IMR-90 (cell line): ENCODE measurements at regions not wholly inside any gene's neighbourhood (a gene's known extent, or its start where the extent isn't known, plus 50 kb on each side); places are given as distances from the start of the nearest gene placed in this dataset.
A peak's percentile ranks its signal among the peaks of the same experiment; 100 is the strongest.

Source experiments
- ATAC-seq: fragments of 200-7000 bp; cut with Tn5 transposase; 2 replicates; pipeline ENCODE4 v1.9.1; 2020; ENCODE audit warnings: low read depth, mild to moderate bottlenecking, moderate library complexity
- BruUV-seq: library from RNA; stranded (reverse); fragments of 400-500 nt; replicated peaks from 2 replicates; lab custom pipeline; 2021; lab: Mats Ljungman, UMichigan
- CTCF ChIA-PET: fragments of 300-600 bp; formaldehyde crosslinking; extraction: SDS; loops from one replicate; lab custom pipeline; 2021; ENCODE audit warnings: antibody characterized with exemption; lab: Yijun Ruan, JAX
- POLR2A ChIA-PET: fragments of 300-600 bp; sonication (Branson Sonifier 250); formaldehyde crosslinking; loops from one replicate; lab custom pipeline; 2022; ENCODE audit warnings: antibody characterized with exemption; ENCODE audit not compliant: unreplicated experiment; lab: Charles Lee
- DNase-seq: peaks from one replicate; pipeline ENCODE4 v3.0.0; 2013
- H2AFZ ChIP-seq: replicated peaks from 2 replicates; pipeline ENCODE3; 2013; ENCODE audit warnings: low read length, mild to moderate bottlenecking; ENCODE audit not compliant: poor library complexity
- H2AK5ac ChIP-seq: 2 replicates; pipeline ENCODE4 v1.6.1; 2013; ENCODE audit warnings: low read depth, low read length, inconsistent platforms
- H2AK9ac ChIP-seq: replicated peaks from 2 replicates; pipeline ENCODE3; 2013; ENCODE audit warnings: mild to moderate bottlenecking, low read depth, low read length, moderate library complexity; ENCODE audit not compliant: poor library complexity
- H2BK120ac ChIP-seq: 2 replicates; pipeline ENCODE4 v1.6.1; 2013; ENCODE audit warnings: low read depth, low read length, inconsistent platforms
- H2BK15ac ChIP-seq: 3 replicates; pipeline ENCODE4 v1.6.1; 2013; ENCODE audit warnings: low read depth, low read length, inconsistent platforms
- H2BK20ac ChIP-seq: 2 replicates; pipeline ENCODE4 v1.6.1; 2013; ENCODE audit warnings: low read depth, mild to moderate bottlenecking, inconsistent platforms, low read length, moderate library complexity
- H2BK5ac ChIP-seq: 2 replicates; pipeline ENCODE4 v1.6.1; 2013; ENCODE audit warnings: mild to moderate bottlenecking, low read depth, low read length, inconsistent platforms; ENCODE audit not compliant: poor library complexity, severe bottlenecking
- H3K14ac ChIP-seq: replicated peaks from 2 replicates; pipeline ENCODE4 v1.6.1; 2013; ENCODE audit warnings: low read depth, low read length, inconsistent platforms
- H3K18ac ChIP-seq: 2 replicates; pipeline ENCODE4 v1.6.1; 2013; ENCODE audit warnings: low read depth, low read length, control low read depth
- H3K23ac ChIP-seq: 2 replicates; pipeline ENCODE4 v1.6.1; 2013; ENCODE audit warnings: low read depth, low read length, inconsistent platforms
- H3K27ac ChIP-seq: 2 replicates; pipeline ENCODE4 v1.5.1; 2013; ENCODE audit warnings: mild to moderate bottlenecking, control low read depth, low read length; ENCODE audit not compliant: insufficient read depth
- H3K27me3 ChIP-seq: 2 replicates; pipeline ENCODE4 v1.6.1; 2013; ENCODE audit warnings: low read length; ENCODE audit not compliant: control insufficient read depth, insufficient read depth
- H3K36me3 ChIP-seq: 2 replicates; pipeline ENCODE4 v1.6.1; 2013; ENCODE audit warnings: low read length, mixed read lengths; ENCODE audit not compliant: control insufficient read depth, insufficient read depth
- H3K4ac ChIP-seq: 2 replicates; pipeline ENCODE4 v1.6.1; 2013; ENCODE audit warnings: low read depth, low read length, inconsistent platforms
- H3K4me1 ChIP-seq: 2 replicates; pipeline ENCODE4 v1.6.1; 2013; ENCODE audit warnings: low read length, mixed read lengths; ENCODE audit not compliant: control insufficient read depth, insufficient read depth
- H3K4me2 ChIP-seq: 2 replicates; pipeline ENCODE4 v1.6.1; 2013; ENCODE audit warnings: low read depth, mild to moderate bottlenecking, control low read depth, low read length, moderate library complexity
- H3K4me3 ChIP-seq: 2 replicates; pipeline ENCODE4 v1.5.1; 2013; ENCODE audit warnings: low read depth, mild to moderate bottlenecking, control low read depth, low read length, moderate library complexity; ENCODE audit not compliant: insufficient read depth
- H3K56ac ChIP-seq: 2 replicates; pipeline ENCODE4 v1.6.1; 2013; ENCODE audit warnings: low read length, inconsistent platforms; ENCODE audit not compliant: insufficient read depth; ENCODE audit errors: extremely low read depth
- H3K79me1 ChIP-seq, 2 experiments: 2 replicates each; pipeline ENCODE4 v1.6.1; 2013; ENCODE audit warnings: low read length in 2 of 2, inconsistent platforms in 1 of 2, low read depth in 1 of 2
- H3K9ac ChIP-seq: 2 replicates; pipeline ENCODE4 v1.6.1; 2013; ENCODE audit warnings: low read depth, low read length, control low read depth
- H3K9me1 ChIP-seq: 2 replicates; pipeline ENCODE4 v1.6.1; 2013; ENCODE audit warnings: low read length, inconsistent platforms; ENCODE audit not compliant: insufficient read depth
- H3K9me3 ChIP-seq: 2 replicates; pipeline ENCODE4 v1.6.1; 2013; ENCODE audit warnings: low read length; ENCODE audit not compliant: control insufficient read depth, insufficient read depth
- H4K20me1 ChIP-seq: 2 replicates; pipeline ENCODE4 v1.6.1; 2013; ENCODE audit warnings: low read length, inconsistent platforms; ENCODE audit not compliant: insufficient read depth
- H4K5ac ChIP-seq: 2 replicates; pipeline ENCODE4 v1.6.1; 2013; ENCODE audit warnings: mild to moderate bottlenecking, low read depth, low read length, control low read depth
- H4K8ac ChIP-seq, 2 experiments: 2 replicates each; pipeline ENCODE4 v1.6.1; 2013; ENCODE audit warnings: low read depth in 2 of 2, low read length in 2 of 2, control low read depth in 1 of 2, inconsistent platforms in 1 of 2
- H4K91ac ChIP-seq: 2 replicates; pipeline ENCODE4 v1.6.1; 2013; ENCODE audit warnings: low read depth, low read length, inconsistent platforms; ENCODE audit not compliant: insufficient read depth
- BHLHE40 ChIP-seq: fragments of 150-350 bp; IDR thresholded peaks from 2 replicates; pipeline ENCODE4 v1.6.1; 2016; ENCODE audit warnings: mild to moderate bottlenecking, low read depth, low read length
- CHD1 ChIP-seq: IDR thresholded peaks from 2 replicates; pipeline ENCODE4 v1.6.1; 2012; ENCODE audit warnings: low read depth, low read length, improper control_type of control experiment
- ELK1 ChIP-seq: fragments of 150-350 bp; IDR thresholded peaks from 2 replicates; pipeline ENCODE4 v1.6.1; 2016; ENCODE audit warnings: low read depth, mild to moderate bottlenecking, low read length, moderate library complexity, borderline replicate concordance
- MAZ ChIP-seq: IDR thresholded peaks from 2 replicates; pipeline ENCODE4 v1.6.1; 2012; ENCODE audit warnings: low read depth, mild to moderate bottlenecking, low read length, improper control_type of control experiment, moderate library complexity, borderline replicate concordance
- MXI1 ChIP-seq: IDR thresholded peaks from 2 replicates; pipeline ENCODE4 v1.6.1; 2012; ENCODE audit warnings: low read depth, mild to moderate bottlenecking, low read length, moderate library complexity, borderline replicate concordance
- POLR2A ChIP-seq: IDR thresholded peaks from 2 replicates; pipeline ENCODE4 v1.6.1; 2012; ENCODE audit warnings: mild to moderate bottlenecking, low read depth, low read length
- RAD21 ChIP-seq: IDR thresholded peaks from 2 replicates; pipeline ENCODE4 v1.6.1; 2012; ENCODE audit warnings: low read length, improper control_type of control experiment
- RCOR1 ChIP-seq: IDR thresholded peaks from 2 replicates; pipeline ENCODE4 v1.6.1; 2012; ENCODE audit warnings: mild to moderate bottlenecking, low read length, improper control_type of control experiment; ENCODE audit not compliant: insufficient replicate concordance
- RFX5 ChIP-seq: IDR thresholded peaks from 2 replicates; pipeline ENCODE4 v1.8.0; 2012; ENCODE audit warnings: low read depth, mild to moderate bottlenecking, low read length, moderate library complexity
- WGBS, 2 experiments: methylation state at CpG; one replicate each; pipeline versions ENCODE4 v1.1.5 to v1.1.7; 2013; ENCODE audit warnings: missing lambda C conversion rate in 2 of 2; ENCODE audit not compliant: insufficient read length in 1 of 2; ENCODE audit errors: extremely low coverage in 2 of 2; 5-methylcytosine and 5-hydroxymethylcytosine counted together
- dilution Hi-C: fragments of 300-500 bp; cut with HindIII; formaldehyde crosslinking; loops from one replicate; pipeline ENCODE4 v1.14.3; 2018; ENCODE audit warnings: low sequenced_read_pairs; ENCODE audit not compliant: unreplicated experiment
- in situ Hi-C: fragments of 300-500 bp; cut with MboI; formaldehyde crosslinking; loops from 3 replicates; pipeline ENCODE4 v1.14.3; 2019; ENCODE audit warnings: low sequenced_read_pairs, inconsistent platforms, mixed read lengths
- intact Hi-C: fragments of 100-400 bp; cut with micrococcal nuclease; formaldehyde crosslinking; loops from 2 replicates; pipeline ENCODE4 v1.10.0; 2022
- TF ChIP-seq, protein P1 (sequence below): fragments of 150-350 bp; IDR thresholded peaks from 2 replicates; pipeline ENCODE4 v1.6.1; 2017; ENCODE audit warnings: mild to moderate bottlenecking, antibody characterized with exemption, low read length, low read depth

DNA sequence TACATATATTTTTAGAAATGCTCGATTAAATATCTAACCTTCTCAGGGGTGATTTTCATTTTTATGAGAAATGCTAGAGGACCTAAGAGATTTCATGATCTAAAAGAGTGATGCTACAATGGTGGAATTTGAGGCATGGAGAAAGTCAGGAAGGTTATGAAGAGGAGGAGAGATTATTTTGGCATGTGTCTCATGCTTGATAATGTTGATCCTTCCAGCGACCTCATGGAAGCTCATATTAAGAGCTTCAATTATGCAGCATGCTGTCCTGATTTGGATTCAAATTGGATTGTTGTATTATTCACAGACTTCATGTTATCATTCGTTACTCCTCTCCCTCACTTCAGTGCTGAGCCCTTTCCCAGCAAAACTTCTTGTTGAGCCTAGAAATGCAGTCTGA, 112.5 kb downstream of the RAP2B start:
- no peaks in the 10 kb centered on the region for H3K79me1 ChIP-seq
- H2AFZ ChIP-seq = no peak overlapping the region
- no peak overlapping the region for H3K18ac ChIP-seq
- H4K8ac ChIP-seq = no peak overlapping the region
- H3K27ac ChIP-seq = no peak overlapping the region
- H4K91ac ChIP-seq = no peak overlapping the region
- no peak overlapping the region for H2BK5ac ChIP-seq
- no peaks in the 10 kb centered on the region for H3K9me3 ChIP-seq
- POLR2A ChIA-PET = no interaction called here
- no peak overlapping the region for H2AK9ac ChIP-seq
- DNase-seq (no peak), ATAC-seq (peak; percentile 46; the same call in 1 of the 2 replicates)
- no CpG with 5 or more reads among the region's 3 CpGs for WGBS, 2 experiments
- H3K4ac ChIP-seq = no peak overlapping the region
- TF ChIP-seq RFX5 = no peak
- no peak for TF ChIP-seq BHLHE40
- TF ChIP-seq RCOR1 = no peak
- TF ChIP-seq POLR2A = no peak
- TF ChIP-seq, protein P1, sequence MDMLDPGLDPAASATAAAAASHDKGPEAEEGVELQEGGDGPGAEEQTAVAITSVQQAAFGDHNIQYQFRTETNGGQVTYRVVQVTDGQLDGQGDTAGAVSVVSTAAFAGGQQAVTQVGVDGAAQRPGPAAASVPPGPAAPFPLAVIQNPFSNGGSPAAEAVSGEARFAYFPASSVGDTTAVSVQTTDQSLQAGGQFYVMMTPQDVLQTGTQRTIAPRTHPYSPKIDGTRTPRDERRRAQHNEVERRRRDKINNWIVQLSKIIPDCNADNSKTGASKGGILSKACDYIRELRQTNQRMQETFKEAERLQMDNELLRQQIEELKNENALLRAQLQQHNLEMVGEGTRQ = no peak
- no peak for TF ChIP-seq ELK1
- TF ChIP-seq RAD21 = no peak
- TF ChIP-seq CHD1 = no peak
- no peak for TF ChIP-seq MAZ
- TF ChIP-seq MXI1 = no peak
- no peak overlapping the region for H2BK15ac ChIP-seq
- H2BK120ac ChIP-seq = no peak overlapping the region
- dilution Hi-C loops = no loop called here
- no peak overlapping the region for H3K4me2 ChIP-seq
- intact Hi-C loops = no loop called here
- no peaks in the 10 kb centered on the region for H3K27me3 ChIP-seq
- H3K36me3 ChIP-seq = no peaks in the 10 kb centered on the region
- in situ Hi-C loops = no loop called here
- CTCF ChIA-PET = interaction anchor here (1.1 kb wide), 1 partner anchor 16 kb away, joined by 4 read pairs; no protein-coding TSS in a partner anchor
- H3K9ac ChIP-seq = no peak overlapping the region
- peaks cover 2% of the 10 kb centered on the region; the same call in 1 of the 2 replicates for H3K4me1 ChIP-seq
- 0 out of 2 replicates have a peak overlapping the region, but pooled peaks have one; percentile 66 for H2BK20ac ChIP-seq
- 0 out of 2 replicates have a peak overlapping the region, but pooled peaks have one; percentile 3 for H3K14ac ChIP-seq
- H2AK5ac ChIP-seq = no peak overlapping the region
- 0 out of 2 replicates have a peak, but pooled peaks cover 2% of the 10 kb centered on the region for H3K9me1 ChIP-seq
- H3K23ac ChIP-seq = no peak overlapping the region
- H4K20me1 ChIP-seq = no peaks in the 10 kb centered on the region
- BruUV-seq = no TSS peak
- H3K4me3 ChIP-seq = no peak overlapping the region
- no peak overlapping the region for H3K56ac ChIP-seq
- no peak overlapping the region for H4K5ac ChIP-seq
